ENCODE measurements at regions not wholly inside any gene's neighbourhood (a gene's known extent, or its start where the extent isn't known, plus 50 kb on each side); places are given as distances from the start of the nearest gene placed in this dataset.
"Not testable (repeated sequence)": the region's sequence is repeated elsewhere in the genome, so short reads cannot be mapped to it uniquely, and the experiment has no call there.

- Histone ChIP-seq H2BK120ac (ENCODE audit: low read depth, low read length) (no peak overlapping the region), H3K79me1 (ENCODE audit: low read depth, low read length) (no peaks in the 10 kb centered on the region), H2AK5ac (ENCODE audit: low read depth, low read length) (no peak overlapping the region), H3K23ac (ENCODE audit: low read depth, low read length, poor library complexity) (no peak overlapping the region), H3K9ac (ENCODE audit: low read depth, low read length, poor library complexity) (no peak overlapping the region), H3K27ac (replicated peaks; ENCODE audit: low read length) (no peak overlapping the region), H2AFZ (ENCODE audit: low read length) (no peak overlapping the region), H2BK12ac (ENCODE audit: low read length) (no peak overlapping the region), H3K4me3 (ENCODE audit: low read length in 2 of 2) (no peak overlapping the region), H3K9me3 (replicated peaks in 1 of 2; ENCODE audit: control insufficient read depth in 2 of 2, insufficient read depth in 1 of 2, low read depth in 1 of 2, low read length in 2 of 2) (no peaks in the 10 kb centered on the region), H2BK15ac (ENCODE audit: low read length) (no peak overlapping the region), H3K18ac (ENCODE audit: low read length) (no peak overlapping the region), H2BK5ac (ENCODE audit: low read length) (no peak overlapping the region), H3K4me1 (ENCODE audit: control insufficient read depth in 2 of 2, insufficient read depth in 1 of 2, low read depth in 1 of 2, low read length in 2 of 2) (no peaks in the 10 kb centered on the region), H4K91ac (ENCODE audit: low read depth, low read length, poor library complexity) (no peak overlapping the region), H3K4ac (ENCODE audit: low read length) (no peak overlapping the region), H3K14ac (ENCODE audit: low read length) (no peak overlapping the region), H3K4me2 (ENCODE audit: insufficient read depth, low read length, poor library complexity, severe bottlenecking) (no peak overlapping the region), H4K8ac (ENCODE audit: low read depth, low read length) (no peak overlapping the region), H3K36me3 (replicated peaks in 1 of 2; ENCODE audit: control insufficient read depth in 2 of 2, insufficient read depth in 2 of 2, low read length in 2 of 2) (no peaks in the 10 kb centered on the region), H3K27me3 (ENCODE audit: control insufficient read depth in 3 of 3, insufficient read depth in 3 of 3, low read depth in 1 of 3, low read length in 3 of 3) (peaks cover 0 to 6% (median 2%) of the 10 kb centered on the region in 3 experiments)
- no CpG with 5 or more reads among the region's 16 CpGs for whole genome bisulfite sequencing, 2 donors (ENCODE audit: extremely low coverage in 2 of 2, insufficient read length in 2 of 2, insufficient replicate concordance in 1 of 2)
- no peak for DNase-seq (ENCODE audit: low spot score)
These were observed 115.9 kb upstream of the ASB18 start for GRCh38 chr2:236380051-236380612.

GRCh38 chr2:236381253-236381652 is 117.0 kb upstream of the ASB18 start:
- not testable (repeated sequence) for H2BK120ac ChIP-seq (ENCODE audit: low read depth, low read length)

GRCh38 chr2:236389284-236390216 is 125.3 kb upstream of the ASB18 start:
- H3K27ac ChIP-seq (replicated peaks; ENCODE audit: low read length); H3K14ac ChIP-seq (ENCODE audit: low read length); H3K23ac ChIP-seq (ENCODE audit: low read depth, low read length, poor library complexity); H3K4me3 ChIP-seq (ENCODE audit: low read length in 2 of 2); H2AK5ac ChIP-seq (ENCODE audit: low read depth, low read length); H3K79me1 ChIP-seq (ENCODE audit: low read depth, low read length); H3K9ac ChIP-seq (ENCODE audit: low read depth, low read length, poor library complexity); DNase-seq (ENCODE audit: low spot score); H3K4me1 ChIP-seq (ENCODE audit: control insufficient read depth in 2 of 2, insufficient read depth in 1 of 2, low read depth in 1 of 2, low read length in 2 of 2); H3K9me3 ChIP-seq (replicated peaks in 1 of 2; ENCODE audit: control insufficient read depth in 2 of 2, insufficient read depth in 1 of 2, low read depth in 1 of 2, low read length in 2 of 2); H4K8ac ChIP-seq (ENCODE audit: low read depth, low read length); H4K91ac ChIP-seq (ENCODE audit: low read depth, low read length, poor library complexity); H3K18ac ChIP-seq (ENCODE audit: low read length); H2BK120ac ChIP-seq (ENCODE audit: low read depth, low read length); H2BK5ac ChIP-seq (ENCODE audit: low read length); H3K4me2 ChIP-seq (ENCODE audit: insufficient read depth, low read length, poor library complexity, severe bottlenecking); H3K36me3 ChIP-seq (replicated peaks in 1 of 2; ENCODE audit: control insufficient read depth in 2 of 2, insufficient read depth in 2 of 2, low read length in 2 of 2); H2BK12ac ChIP-seq (ENCODE audit: low read length); H3K27me3 ChIP-seq (ENCODE audit: control insufficient read depth in 3 of 3, insufficient read depth in 3 of 3, low read depth in 1 of 3, low read length in 3 of 3); H3K4ac ChIP-seq (ENCODE audit: low read length); H2BK15ac ChIP-seq (ENCODE audit: low read length): not testable (repeated sequence)
- no CpG with 5 or more reads among the region's 30 CpGs for WGBS, 2 donors (ENCODE audit: extremely low coverage in 2 of 2, insufficient read length in 2 of 2, insufficient replicate concordance in 1 of 2)
- H2AFZ ChIP-seq (ENCODE audit: low read length) = peak overlapping the region; percentile 35

More at GRCh38 chr2:236381253-236381652, 117.0 kb upstream of the ASB18 start:
- H2BK15ac ChIP-seq (ENCODE audit: low read length); H3K36me3 ChIP-seq (replicated peaks in 1 of 2; ENCODE audit: control insufficient read depth in 2 of 2, insufficient read depth in 2 of 2, low read length in 2 of 2); H4K91ac ChIP-seq (ENCODE audit: low read depth, low read length, poor library complexity); H3K4me1 ChIP-seq (ENCODE audit: control insufficient read depth in 2 of 2, insufficient read depth in 1 of 2, low read depth in 1 of 2, low read length in 2 of 2); H2BK12ac ChIP-seq (ENCODE audit: low read length); H3K27ac ChIP-seq (replicated peaks; ENCODE audit: low read length); H2AFZ ChIP-seq (ENCODE audit: low read length); H3K4ac ChIP-seq (ENCODE audit: low read length); H2BK5ac ChIP-seq (ENCODE audit: low read length); H3K4me2 ChIP-seq (ENCODE audit: insufficient read depth, low read length, poor library complexity, severe bottlenecking); H3K9me3 ChIP-seq (replicated peaks in 1 of 2; ENCODE audit: control insufficient read depth in 2 of 2, insufficient read depth in 1 of 2, low read depth in 1 of 2, low read length in 2 of 2); H2AK5ac ChIP-seq (ENCODE audit: low read depth, low read length); H3K79me1 ChIP-seq (ENCODE audit: low read depth, low read length); DNase-seq (ENCODE audit: low spot score); H3K27me3 ChIP-seq (ENCODE audit: control insufficient read depth in 3 of 3, insufficient read depth in 3 of 3, low read depth in 1 of 3, low read length in 3 of 3); H3K23ac ChIP-seq (ENCODE audit: low read depth, low read length, poor library complexity); H3K14ac ChIP-seq (ENCODE audit: low read length); H3K9ac ChIP-seq (ENCODE audit: low read depth, low read length, poor library complexity); H3K4me3 ChIP-seq (ENCODE audit: low read length in 2 of 2); H3K18ac ChIP-seq (ENCODE audit: low read length); H4K8ac ChIP-seq (ENCODE audit: low read depth, low read length): not testable (repeated sequence)
- no CpG with 5 or more reads among the region's 6 CpGs for WGBS, 2 donors (ENCODE audit: extremely low coverage in 2 of 2, insufficient read length in 2 of 2, insufficient replicate concordance in 1 of 2)

GRCh38 chr2:236393101-236393500 is 128.9 kb upstream of the ASB18 start:
- Histone ChIP-seq H3K23ac (ENCODE audit: low read depth, low read length, poor library complexity) (no peak overlapping the region), H3K27ac (replicated peaks; ENCODE audit: low read length) (no peak overlapping the region), H2BK5ac (ENCODE audit: low read length) (no peak overlapping the region), H4K8ac (ENCODE audit: low read depth, low read length) (no peak overlapping the region), H3K9ac (ENCODE audit: low read depth, low read length, poor library complexity) (no peak overlapping the region), H2AK5ac (ENCODE audit: low read depth, low read length) (no peak overlapping the region), H3K4ac (ENCODE audit: low read length) (no peak overlapping the region), H3K27me3 (ENCODE audit: control insufficient read depth in 3 of 3, insufficient read depth in 3 of 3, low read depth in 1 of 3, low read length in 3 of 3) (no peaks in the 10 kb centered on the region), H3K4me2 (ENCODE audit: insufficient read depth, low read length, poor library complexity, severe bottlenecking) (no peak overlapping the region), H4K91ac (ENCODE audit: low read depth, low read length, poor library complexity) (no peak overlapping the region), H3K9me3 (replicated peaks in 1 of 2; ENCODE audit: control insufficient read depth in 2 of 2, insufficient read depth in 1 of 2, low read depth in 1 of 2, low read length in 2 of 2) (no peaks in the 10 kb centered on the region), H2BK12ac (ENCODE audit: low read length) (no peak overlapping the region), H3K14ac (ENCODE audit: low read length) (no peak overlapping the region), H3K4me1 (ENCODE audit: control insufficient read depth in 2 of 2, insufficient read depth in 1 of 2, low read depth in 1 of 2, low read length in 2 of 2) (peaks cover 0 to 2% of the 10 kb centered on the region in 2 donors), H2BK120ac (ENCODE audit: low read depth, low read length) (no peak overlapping the region), H2BK15ac (ENCODE audit: low read length) (no peak overlapping the region), H3K4me3 (ENCODE audit: low read length in 2 of 2) (peak overlapping the region in 1 of 2 donors; percentile 51), H2AFZ (ENCODE audit: low read length) (no peak overlapping the region), H3K18ac (ENCODE audit: low read length) (peak overlapping the region; percentile 1), H3K36me3 (replicated peaks in 1 of 2; ENCODE audit: control insufficient read depth in 2 of 2, insufficient read depth in 2 of 2, low read length in 2 of 2) (no peaks in the 10 kb centered on the region), H3K79me1 (ENCODE audit: low read depth, low read length) (no peaks in the 10 kb centered on the region)
- no CpG with 5 or more reads among the region's 3 CpGs for WGBS, 2 donors (ENCODE audit: extremely low coverage in 2 of 2, insufficient read length in 2 of 2, insufficient replicate concordance in 1 of 2)
- DNase-seq (ENCODE audit: low spot score) = no peak

All from neuronal stem cell (in vitro differentiated cells).